T-helper 2 cell treated with Interferon-gamma antibody and Interleukin-4, amounts not matched to agents 5 μg/mL and 100 μg/mL, for 36 hours (primary cell): ENCODE measurements at regions not wholly inside any gene's neighbourhood (a gene's known extent, or its start where the extent isn't known, plus 50 kb on each side); places are given as distances from the start of the nearest gene placed in this dataset.

ENCODE experiments used
- DNase-seq: peaks from one replicate; pipeline ENCODE4 v3.0.0; 2021; ENCODE audit warnings: low spot score
- H3K27ac Mint-ChIP-seq: one replicate; pipeline ENCODE4 v1.8.0; 2021; ENCODE audit warnings: mild to moderate bottlenecking, mixed read lengths
- H3K27me3 Mint-ChIP-seq: one replicate; pipeline ENCODE4 v1.8.0; 2021; ENCODE audit warnings: low read depth, mixed read lengths
- H3K36me3 Mint-ChIP-seq: one replicate; pipeline ENCODE4 v1.8.0; 2021; ENCODE audit warnings: low read depth, mixed read lengths
- H3K4me1 Mint-ChIP-seq: one replicate; pipeline ENCODE4 v1.8.0; 2021; ENCODE audit warnings: low read depth, mixed read lengths
- H3K4me3 Mint-ChIP-seq: one replicate; pipeline ENCODE4 v1.8.0; 2022; ENCODE audit warnings: mild to moderate bottlenecking, moderate library complexity, mixed read lengths
- H3K9me3 Mint-ChIP-seq: one replicate; pipeline ENCODE4 v1.8.0; 2021; ENCODE audit warnings: mixed read lengths

GRCh38 chr18:40450751-40451150 lies 1504.3 kb upstream of the PIK3C3 start:
- H3K27me3 Mint-ChIP-seq: no peaks in the 10 kb centered on the region
- no peaks in the 10 kb centered on the region for H3K4me1 Mint-ChIP-seq
- H3K9me3 Mint-ChIP-seq: peaks cover 14% of the 10 kb centered on the region
- H3K4me3 Mint-ChIP-seq: no peak overlapping the region
- no peaks in the 10 kb centered on the region for H3K36me3 Mint-ChIP-seq
- no peak for DNase-seq
- H3K27ac Mint-ChIP-seq: no peak overlapping the region

- Mint-ChIP-seq H3K27me3 (no peaks in the 10 kb centered on the region), H3K27ac (no peak overlapping the region), H3K36me3 (no peaks in the 10 kb centered on the region), H3K9me3 (peaks cover 16% of the 10 kb centered on the region), H3K4me1 (no peaks in the 10 kb centered on the region), H3K4me3 (no peak overlapping the region)
- DNase-seq: no peak
Observed at GRCh38 chr18:40447820-40448219, 1507.2 kb upstream of the PIK3C3 start.

GRCh38 chr18:40440088-40440487 lies 1514.9 kb upstream of the PIK3C3 start:
- Mint-ChIP-seq H3K4me1 (no peaks in the 10 kb centered on the region), H3K9me3 (peaks cover 27% of the 10 kb centered on the region), H3K4me3 (no peak overlapping the region), H3K36me3 (no peaks in the 10 kb centered on the region), H3K27me3 (no peaks in the 10 kb centered on the region), H3K27ac (no peak overlapping the region)
- DNase-seq: no peak

GRCh38 chr18:40437517-40437916 lies 1517.5 kb upstream of the PIK3C3 start:
- Mint-ChIP-seq H3K27ac (no peak overlapping the region), H3K27me3 (no peaks in the 10 kb centered on the region), H3K4me3 (no peak overlapping the region), H3K4me1 (no peaks in the 10 kb centered on the region), H3K36me3 (no peaks in the 10 kb centered on the region), H3K9me3 (peaks cover 21% of the 10 kb centered on the region)
- no peak for DNase-seq

GRCh38 chr18:40431071-40431985 lies 1523.7 kb upstream of the PIK3C3 start:
- Mint-ChIP-seq H3K27me3 (no peaks in the 10 kb centered on the region), H3K27ac (no peak overlapping the region), H3K4me1 (no peaks in the 10 kb centered on the region), H3K4me3 (no peak overlapping the region), H3K9me3 (peaks cover 27% of the 10 kb centered on the region), H3K36me3 (no peaks in the 10 kb centered on the region)
- DNase-seq: no peak

- DNase-seq: no peak
- no peaks in the 10 kb centered on the region for H3K36me3 Mint-ChIP-seq
- H3K9me3 Mint-ChIP-seq: peaks cover 17% of the 10 kb centered on the region
- no peak overlapping the region for H3K4me3 Mint-ChIP-seq
- no peaks in the 10 kb centered on the region for H3K4me1 Mint-ChIP-seq
- no peaks in the 10 kb centered on the region for H3K27me3 Mint-ChIP-seq
- H3K27ac Mint-ChIP-seq: no peak overlapping the region
Observed at GRCh38 chr18:40423291-40423690, 1531.7 kb upstream of the PIK3C3 start.

- no peaks in the 10 kb centered on the region for H3K4me1 Mint-ChIP-seq
- no peak overlapping the region for H3K27ac Mint-ChIP-seq
- H3K27me3 Mint-ChIP-seq: no peaks in the 10 kb centered on the region
- no peak for DNase-seq
- no peak overlapping the region for H3K4me3 Mint-ChIP-seq
- H3K36me3 Mint-ChIP-seq: no peaks in the 10 kb centered on the region
- H3K9me3 Mint-ChIP-seq: peaks cover 13% of the 10 kb centered on the region
Observed at GRCh38 chr18:40420675-40421074, 1534.4 kb upstream of the PIK3C3 start.

GRCh38 chr18:40417501-40417900 lies 1537.5 kb upstream of the PIK3C3 start:
- no peak overlapping the region for H3K27ac Mint-ChIP-seq
- H3K9me3 Mint-ChIP-seq: peaks cover 6% of the 10 kb centered on the region
- no peak for DNase-seq
- H3K27me3 Mint-ChIP-seq: no peaks in the 10 kb centered on the region
- H3K4me3 Mint-ChIP-seq: no peak overlapping the region
- H3K36me3 Mint-ChIP-seq: no peaks in the 10 kb centered on the region
- no peaks in the 10 kb centered on the region for H3K4me1 Mint-ChIP-seq

- Mint-ChIP-seq H3K4me3 (no peak overlapping the region), H3K4me1 (no peaks in the 10 kb centered on the region)
Observed at GRCh38 chr18:40415821-40416220, 1539.2 kb upstream of the PIK3C3 start.

GRCh38 chr18:40415176-40415791 lies 1539.8 kb upstream of the PIK3C3 start:
- Mint-ChIP-seq H3K36me3 (no peaks in the 10 kb centered on the region), H3K27ac (no peak overlapping the region), H3K4me1 (no peaks in the 10 kb centered on the region), H3K9me3 (peaks cover 16% of the 10 kb centered on the region), H3K4me3 (no peak overlapping the region), H3K27me3 (no peaks in the 10 kb centered on the region)
- DNase-seq: no peak

More at GRCh38 chr18:40415821-40416220, 1539.2 kb upstream of the PIK3C3 start:
- Mint-ChIP-seq H3K27me3 (no peaks in the 10 kb centered on the region), H3K36me3 (no peaks in the 10 kb centered on the region), H3K27ac (no peak overlapping the region), H3K9me3 (peaks cover 11% of the 10 kb centered on the region)
- no peak for DNase-seq

GRCh38 chr18:40414155-40414754 lies 1540.8 kb upstream of the PIK3C3 start:
- DNase-seq: no peak
- Mint-ChIP-seq H3K4me3 (no peak overlapping the region), H3K36me3 (no peaks in the 10 kb centered on the region), H3K4me1 (no peaks in the 10 kb centered on the region), H3K27ac (no peak overlapping the region), H3K27me3 (no peaks in the 10 kb centered on the region), H3K9me3 (peaks cover 17% of the 10 kb centered on the region)

GRCh38 chr18:40413160-40413559 lies 1541.9 kb upstream of the PIK3C3 start:
- H3K4me3 Mint-ChIP-seq: no peak overlapping the region
- no peaks in the 10 kb centered on the region for H3K27me3 Mint-ChIP-seq
- DNase-seq: no peak
- no peak overlapping the region for H3K27ac Mint-ChIP-seq
- H3K4me1 Mint-ChIP-seq: no peaks in the 10 kb centered on the region
- H3K36me3 Mint-ChIP-seq: no peaks in the 10 kb centered on the region
- peaks cover 23% of the 10 kb centered on the region for H3K9me3 Mint-ChIP-seq

- Mint-ChIP-seq H3K36me3 (no peaks in the 10 kb centered on the region), H3K4me3 (no peak overlapping the region), H3K4me1 (no peaks in the 10 kb centered on the region), H3K27me3 (no peaks in the 10 kb centered on the region), H3K27ac (no peak overlapping the region), H3K9me3 (peaks cover 20% of the 10 kb centered on the region)
- no peak for DNase-seq
Observed at GRCh38 chr18:40412410-40412809, 1542.6 kb upstream of the PIK3C3 start.

GRCh38 chr18:40407909-40408308 lies 1547.1 kb upstream of the PIK3C3 start:
- H3K4me3 Mint-ChIP-seq: no peak overlapping the region
- no peaks in the 10 kb centered on the region for H3K4me1 Mint-ChIP-seq
- H3K36me3 Mint-ChIP-seq: no peaks in the 10 kb centered on the region
- H3K27ac Mint-ChIP-seq: no peak overlapping the region
- H3K9me3 Mint-ChIP-seq: peaks cover 17% of the 10 kb centered on the region
- DNase-seq: no peak
- H3K27me3 Mint-ChIP-seq: no peaks in the 10 kb centered on the region
